Adrenal gland (tissue), 5 donors: ENCODE measurements at regions not wholly inside any gene's neighbourhood (a gene's known extent, or its start where the extent isn't known, plus 50 kb on each side); places are given as distances from the start of the nearest gene placed in this dataset.

Experiments
- CTCF ChIP-seq, 6 experiments: fragments of 450-650 bp in 4 of 6; fragments of 200-600 bp in 2 of 6; sonication (generic) in 1 of 6; IDR thresholded peaks; 1 replicate in 5 of 6; 2 replicates in 1 of 6; pipeline versions ENCODE4 v1.5.1 to v1.8.0; 2016 to 2021; ENCODE audit warnings: antibody characterized with exemption in 6 of 6, mild to moderate bottlenecking in 2 of 6, moderate library complexity in 1 of 6
- POLR2A ChIP-seq, 2 donors: fragments of 450-650 bp; IDR thresholded peaks; one replicate each; pipeline ENCODE4 v1.6.1; 2017; ENCODE audit warnings: antibody characterized with exemption in 2 of 2, mild to moderate bottlenecking in 2 of 2, moderate library complexity in 1 of 2
- donor health status: DM: no; HTN: no; CAD: no.

GRCh38 chr2:150759106-150759505 lies 271.6 kb upstream of the RND3 start:
- TF ChIP-seq POLR2A (IDR thresholded peaks at IDR 0.05), result no peak
- no peak for TF ChIP-seq CTCF (IDR thresholded peaks at IDR 0.05)
